HEK293 (cell line): ENCODE measurements at regions not wholly inside any gene's neighbourhood (a gene's known extent, or its start where the extent isn't known, plus 50 kb on each side); places are given as distances from the start of the nearest gene placed in this dataset.

Experiments
- CTCF ChIA-PET: fragments of 350-600 bp; formaldehyde crosslinking; extraction: SDS; loops from one replicate; lab custom pipeline; 2021; ENCODE audit warnings: antibody characterized with exemption; lab: Yijun Ruan, JAX
- POLR2A ChIA-PET: fragments of 300-600 bp; formaldehyde crosslinking; extraction: SDS; loops from one replicate; lab custom pipeline; 2020; ENCODE audit warnings: antibody characterized with exemption, inconsistent platforms; lab: Yijun Ruan, JAX
- H3K27ac ChIP-seq: fragments of 200-500 bp; sonication (Bioruptor generic); 2 replicates; pipeline ENCODE4 v1.5.1; 2014; ENCODE audit warnings: low read depth, low read length, control low read depth, inconsistent platforms; ENCODE audit errors: extremely low read depth
- H3K36me3 ChIP-seq, 2 experiments: fragments of 200-500 bp in 1 of 2; sonication (Bioruptor generic) in 1 of 2; 1 replicate in 1 of 2; 2 replicates in 1 of 2; pipeline ENCODE4 v1.5.1; 2014 to 2017; ENCODE audit warnings: inconsistent platforms in 2 of 2, low read length in 2 of 2; ENCODE audit not compliant: control insufficient read depth in 2 of 2, insufficient read depth in 1 of 2
- H3K4me1 ChIP-seq: fragments of 200-500 bp; sonication (Bioruptor generic); 2 replicates; pipeline ENCODE4 v1.5.1; 2014; ENCODE audit warnings: mild to moderate bottlenecking, low read length, inconsistent platforms; ENCODE audit not compliant: control insufficient read depth, insufficient read depth
- H3K4me3 ChIP-seq: 2 replicates; pipeline ENCODE4 v1.5.1; 2011; ENCODE audit warnings: low read depth, mild to moderate bottlenecking, control low read depth, low read length, moderate library complexity
- H3K9me3 ChIP-seq: fragments of 200-500 bp; sonication (Bioruptor generic); 2 replicates; pipeline ENCODE4 v1.5.1; 2014; ENCODE audit warnings: low read depth, low read length, inconsistent platforms; ENCODE audit not compliant: control insufficient read depth, insufficient read depth
- AEBP2 ChIP-seq: fragments of 450-650 bp; formaldehyde crosslinking; IDR thresholded peaks from 2 replicates; pipeline ENCODE4 v1.5.1; 2016; ENCODE audit warnings: missing biosample characterization, missing genetic modification characterization, borderline replicate concordance
- BCL11A ChIP-seq: fragments of 450-650 bp; formaldehyde crosslinking; IDR thresholded peaks from 2 replicates; pipeline ENCODE4 v1.5.1; 2016; ENCODE audit warnings: low read depth, missing biosample characterization, missing genetic modification characterization
- FEZF1 ChIP-seq: fragments of 450-650 bp; formaldehyde crosslinking; IDR thresholded peaks from 2 replicates; pipeline ENCODE4 v1.5.1; 2016; ENCODE audit warnings: missing biosample characterization, missing genetic modification characterization
- MZF1 ChIP-seq: fragments of 450-650 bp; formaldehyde crosslinking; IDR thresholded peaks from 2 replicates; pipeline ENCODE4 v1.5.1; 2017; ENCODE audit warnings: missing biosample characterization, missing genetic modification characterization, borderline replicate concordance
- RBAK ChIP-seq: fragments of 450-650 bp; formaldehyde crosslinking; IDR thresholded peaks from 2 replicates; pipeline ENCODE4 v1.5.1; 2016; ENCODE audit warnings: missing biosample characterization, missing genetic modification characterization
- REPIN1 ChIP-seq: fragments of 450-650 bp; formaldehyde crosslinking; IDR thresholded peaks from 2 replicates; pipeline ENCODE4 v1.5.1; 2017; ENCODE audit warnings: missing biosample characterization, missing genetic modification characterization, low read depth
- SETDB1 ChIP-seq: IDR thresholded peaks from one replicate; pipeline ENCODE4 v1.6.1; 2017; ENCODE audit warnings: mild to moderate bottlenecking, low read length, moderate library complexity, mixed read lengths; ENCODE audit not compliant: insufficient read length
- SP3 ChIP-seq: fragments of 450-650 bp; formaldehyde crosslinking; IDR thresholded peaks from 2 replicates; pipeline ENCODE4 v1.5.1; 2016; ENCODE audit warnings: missing biosample characterization, missing genetic modification characterization
- YY1 ChIP-seq: fragments of 450-650 bp; formaldehyde crosslinking; IDR thresholded peaks from 2 replicates; pipeline ENCODE4 v1.5.1; 2018; ENCODE audit warnings: missing biosample characterization, missing genetic modification characterization
- YY2 ChIP-seq: fragments of 450-650 bp; formaldehyde crosslinking; IDR thresholded peaks from 2 replicates; pipeline ENCODE4 v1.5.1; 2016; ENCODE audit warnings: missing biosample characterization, missing genetic modification characterization
- ZEB2 ChIP-seq: fragments of 450-650 bp; formaldehyde crosslinking; IDR thresholded peaks from 2 replicates; pipeline ENCODE4 v1.5.1; 2016; ENCODE audit warnings: missing biosample characterization, missing genetic modification characterization
- ZFHX2 ChIP-seq: fragments of 450-650 bp; formaldehyde crosslinking; conservative IDR thresholded peaks from 2 replicates; pipeline ENCODE4 v1.5.1; 2016; ENCODE audit warnings: missing biosample characterization, missing genetic modification characterization
- ZNF223 ChIP-seq: fragments of 450-650 bp; formaldehyde crosslinking; IDR thresholded peaks from 2 replicates; pipeline ENCODE4 v1.5.1; 2016; ENCODE audit warnings: missing biosample characterization, missing genetic modification characterization
- ZNF239 ChIP-seq: fragments of 450-650 bp; formaldehyde crosslinking; IDR thresholded peaks from 2 replicates; pipeline ENCODE4 v1.5.1; 2016; ENCODE audit warnings: missing biosample characterization, missing genetic modification characterization
- ZNF394 ChIP-seq: fragments of 450-650 bp; formaldehyde crosslinking; IDR thresholded peaks from 2 replicates; pipeline ENCODE4 v1.5.1; 2016; ENCODE audit warnings: missing biosample characterization, missing genetic modification characterization, mild to moderate bottlenecking, moderate library complexity, borderline replicate concordance
- ZNF473 ChIP-seq: fragments of 450-650 bp; formaldehyde crosslinking; IDR thresholded peaks from 2 replicates; pipeline ENCODE4 v1.5.1; 2017; ENCODE audit warnings: missing biosample characterization, missing genetic modification characterization
- ZNF514 ChIP-seq: fragments of 450-650 bp; formaldehyde crosslinking; IDR thresholded peaks from 2 replicates; pipeline ENCODE4 v1.5.1; 2016; ENCODE audit warnings: missing biosample characterization, missing genetic modification characterization
- ZNF610 ChIP-seq: fragments of 450-650 bp; formaldehyde crosslinking; IDR thresholded peaks from 2 replicates; pipeline ENCODE4 v1.5.1; 2016; ENCODE audit warnings: missing biosample characterization, missing genetic modification characterization, borderline replicate concordance
- ZSCAN5A ChIP-seq: fragments of 450-650 bp; formaldehyde crosslinking; IDR thresholded peaks from 2 replicates; pipeline ENCODE4 v1.5.1; 2016; ENCODE audit warnings: missing biosample characterization, missing genetic modification characterization
- TF ChIP-seq, protein P1 (sequence below): fragments of 450-650 bp; formaldehyde crosslinking; optimal IDR thresholded peaks from 2 replicates; pipeline ENCODE3; 2016; ENCODE audit warnings: missing biosample characterization, mild to moderate bottlenecking, missing genetic modification characterization
- TF ChIP-seq, protein P2 (sequence below): fragments of 450-650 bp; formaldehyde crosslinking; IDR thresholded peaks from 2 replicates; pipeline ENCODE4 v1.5.1; 2016; ENCODE audit warnings: missing biosample characterization, missing genetic modification characterization
- TF ChIP-seq, protein P3 (sequence below): fragments of 450-650 bp; IDR thresholded peaks from 2 replicates; pipeline ENCODE4 v1.5.1; 2018; ENCODE audit warnings: missing biosample characterization, missing genetic modification characterization
- TF ChIP-seq, protein P4 (sequence below): IDR thresholded peaks from 2 replicates; pipeline ENCODE4 v1.6.1; 2011; ENCODE audit warnings: mild to moderate bottlenecking, low read depth, low read length, borderline replicate concordance

DNA sequence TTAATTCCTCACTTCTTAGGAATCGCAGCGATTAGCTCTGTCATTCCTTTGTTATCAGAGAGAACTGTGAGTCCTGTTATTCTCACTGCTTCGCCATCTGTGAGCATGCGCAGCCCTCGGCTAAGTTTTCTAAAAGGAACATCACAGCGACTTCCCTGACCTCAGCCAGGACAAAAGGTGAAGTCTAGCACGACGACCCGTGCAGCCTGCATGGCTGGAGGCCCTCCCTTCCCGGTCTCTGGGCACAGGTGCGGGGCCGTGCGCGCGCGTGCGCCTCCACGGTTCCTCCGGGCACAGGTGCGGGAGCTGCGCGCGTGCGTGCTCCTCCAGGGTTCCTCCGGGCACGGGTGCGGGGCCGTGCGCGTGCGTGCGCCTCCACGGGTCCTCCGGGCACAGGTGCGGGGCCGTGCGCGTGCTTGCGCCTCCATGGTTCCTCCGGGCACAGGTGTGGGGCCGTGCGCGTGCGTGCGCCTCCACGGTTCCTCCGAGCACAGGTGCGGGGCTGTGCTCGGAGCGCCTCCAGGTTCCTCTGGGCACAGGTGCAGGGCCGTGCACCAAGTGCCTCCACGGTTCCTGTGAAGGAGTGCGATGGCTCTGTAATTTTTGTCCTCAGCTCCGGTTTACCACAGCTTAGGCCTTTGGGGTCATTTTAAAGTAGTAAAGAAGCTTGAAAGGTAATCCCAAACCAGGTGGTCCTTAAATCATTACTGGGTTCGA, 212.3 kb downstream of the ERMARD start:
- POLR2A ChIA-PET: no interaction called here
- no peaks in the 10 kb centered on the region for H3K9me3 ChIP-seq

GRCh38 chr6:169962604-169963469, 211.4 kb downstream of the ERMARD start:
- H3K4me3 ChIP-seq: no peak overlapping the region
- no peak overlapping the region for H3K27ac ChIP-seq
- POLR2A ChIA-PET: no interaction called here
- H3K36me3 ChIP-seq: no peaks in the 10 kb centered on the region
- CTCF ChIA-PET: no interaction called here
- no peaks in the 10 kb centered on the region for H3K4me1 ChIP-seq
- H3K9me3 ChIP-seq: no peaks in the 10 kb centered on the region
- TF ChIP-seq, protein P1, sequence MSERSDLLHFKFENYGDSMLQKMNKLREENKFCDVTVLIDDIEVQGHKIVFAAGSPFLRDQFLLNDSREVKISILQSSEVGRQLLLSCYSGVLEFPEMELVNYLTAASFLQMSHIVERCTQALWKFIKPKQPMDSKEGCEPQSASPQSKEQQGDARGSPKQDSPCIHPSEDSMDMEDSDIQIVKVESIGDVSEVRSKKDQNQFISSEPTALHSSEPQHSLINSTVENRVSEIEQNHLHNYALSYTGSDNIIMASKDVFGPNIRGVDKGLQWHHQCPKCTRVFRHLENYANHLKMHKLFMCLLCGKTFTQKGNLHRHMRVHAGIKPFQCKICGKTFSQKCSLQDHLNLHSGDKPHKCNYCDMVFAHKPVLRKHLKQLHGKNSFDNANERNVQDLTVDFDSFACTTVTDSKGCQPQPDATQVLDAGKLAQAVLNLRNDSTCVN: no peak
- no peak for TF ChIP-seq ZNF239 (tag by site-specific recombination)
- TF ChIP-seq ZNF394 (tag by site-specific recombination): no peak
- TF ChIP-seq RBAK (tag by site-specific recombination): no peak
- no peak for TF ChIP-seq ZSCAN5A (tag by site-specific recombination)
- no peak for TF ChIP-seq ZNF610
- no peak for TF ChIP-seq ZNF473 (tag by site-specific recombination)
- TF ChIP-seq, protein P2, sequence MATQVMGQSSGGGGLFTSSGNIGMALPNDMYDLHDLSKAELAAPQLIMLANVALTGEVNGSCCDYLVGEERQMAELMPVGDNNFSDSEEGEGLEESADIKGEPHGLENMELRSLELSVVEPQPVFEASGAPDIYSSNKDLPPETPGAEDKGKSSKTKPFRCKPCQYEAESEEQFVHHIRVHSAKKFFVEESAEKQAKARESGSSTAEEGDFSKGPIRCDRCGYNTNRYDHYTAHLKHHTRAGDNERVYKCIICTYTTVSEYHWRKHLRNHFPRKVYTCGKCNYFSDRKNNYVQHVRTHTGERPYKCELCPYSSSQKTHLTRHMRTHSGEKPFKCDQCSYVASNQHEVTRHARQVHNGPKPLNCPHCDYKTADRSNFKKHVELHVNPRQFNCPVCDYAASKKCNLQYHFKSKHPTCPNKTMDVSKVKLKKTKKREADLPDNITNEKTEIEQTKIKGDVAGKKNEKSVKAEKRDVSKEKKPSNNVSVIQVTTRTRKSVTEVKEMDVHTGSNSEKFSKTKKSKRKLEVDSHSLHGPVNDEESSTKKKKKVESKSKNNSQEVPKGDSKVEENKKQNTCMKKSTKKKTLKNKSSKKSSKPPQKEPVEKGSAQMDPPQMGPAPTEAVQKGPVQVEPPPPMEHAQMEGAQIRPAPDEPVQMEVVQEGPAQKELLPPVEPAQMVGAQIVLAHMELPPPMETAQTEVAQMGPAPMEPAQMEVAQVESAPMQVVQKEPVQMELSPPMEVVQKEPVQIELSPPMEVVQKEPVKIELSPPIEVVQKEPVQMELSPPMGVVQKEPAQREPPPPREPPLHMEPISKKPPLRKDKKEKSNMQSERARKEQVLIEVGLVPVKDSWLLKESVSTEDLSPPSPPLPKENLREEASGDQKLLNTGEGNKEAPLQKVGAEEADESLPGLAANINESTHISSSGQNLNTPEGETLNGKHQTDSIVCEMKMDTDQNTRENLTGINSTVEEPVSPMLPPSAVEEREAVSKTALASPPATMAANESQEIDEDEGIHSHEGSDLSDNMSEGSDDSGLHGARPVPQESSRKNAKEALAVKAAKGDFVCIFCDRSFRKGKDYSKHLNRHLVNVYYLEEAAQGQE (tag by site-specific recombination): no peak
- no peak for TF ChIP-seq FEZF1 (tag by site-specific recombination)

More for the DNA sequence above, 212.3 kb downstream of the ERMARD start:
- H3K4me3 ChIP-seq: no peak overlapping the region
- CTCF ChIA-PET: no interaction called here
- H3K4me1 ChIP-seq: no peaks in the 10 kb centered on the region
- H3K36me3 ChIP-seq: no peaks in the 10 kb centered on the region
- TF ChIP-seq SETDB1 (no peak), ZNF223 (tag by site-specific recombination) (no peak), SP3 (tag by site-specific recombination) (no peak), ZEB2 (tag by site-specific recombination) (no peak), MZF1 (tag by site-specific recombination) (no peak), YY2 (tag by site-specific recombination) (no peak), ZNF514 (tag by site-specific recombination) (no peak), ZFHX2 (tag by site-specific recombination) (no peak), AEBP2 (tag by site-specific recombination) (no peak), BCL11A (no peak), YY1 (no peak), REPIN1 (tag by site-specific recombination) (no peak)
- TF ChIP-seq, protein P3, sequence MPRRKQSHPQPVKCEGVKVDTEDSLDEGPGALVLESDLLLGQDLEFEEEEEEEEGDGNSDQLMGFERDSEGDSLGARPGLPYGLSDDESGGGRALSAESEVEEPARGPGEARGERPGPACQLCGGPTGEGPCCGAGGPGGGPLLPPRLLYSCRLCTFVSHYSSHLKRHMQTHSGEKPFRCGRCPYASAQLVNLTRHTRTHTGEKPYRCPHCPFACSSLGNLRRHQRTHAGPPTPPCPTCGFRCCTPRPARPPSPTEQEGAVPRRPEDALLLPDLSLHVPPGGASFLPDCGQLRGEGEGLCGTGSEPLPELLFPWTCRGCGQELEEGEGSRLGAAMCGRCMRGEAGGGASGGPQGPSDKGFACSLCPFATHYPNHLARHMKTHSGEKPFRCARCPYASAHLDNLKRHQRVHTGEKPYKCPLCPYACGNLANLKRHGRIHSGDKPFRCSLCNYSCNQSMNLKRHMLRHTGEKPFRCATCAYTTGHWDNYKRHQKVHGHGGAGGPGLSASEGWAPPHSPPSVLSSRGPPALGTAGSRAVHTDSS: no peak
- TF ChIP-seq, protein P4, sequence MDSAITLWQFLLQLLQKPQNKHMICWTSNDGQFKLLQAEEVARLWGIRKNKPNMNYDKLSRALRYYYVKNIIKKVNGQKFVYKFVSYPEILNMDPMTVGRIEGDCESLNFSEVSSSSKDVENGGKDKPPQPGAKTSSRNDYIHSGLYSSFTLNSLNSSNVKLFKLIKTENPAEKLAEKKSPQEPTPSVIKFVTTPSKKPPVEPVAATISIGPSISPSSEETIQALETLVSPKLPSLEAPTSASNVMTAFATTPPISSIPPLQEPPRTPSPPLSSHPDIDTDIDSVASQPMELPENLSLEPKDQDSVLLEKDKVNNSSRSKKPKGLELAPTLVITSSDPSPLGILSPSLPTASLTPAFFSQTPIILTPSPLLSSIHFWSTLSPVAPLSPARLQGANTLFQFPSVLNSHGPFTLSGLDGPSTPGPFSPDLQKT: no peak
- TF ChIP-seq, all 188 proteins: peak for 0
- H3K27ac ChIP-seq: no peak overlapping the region
